HepG2 (cell line): ENCODE measurements at regions not wholly inside any gene's neighbourhood (a gene's known extent, or its start where the extent isn't known, plus 50 kb on each side); places are given as distances from the start of the nearest gene placed in this dataset.

Source experiments
- BRCA1 ChIP-seq: sonication (generic); formaldehyde crosslinking; IDR thresholded peaks from 2 replicates; pipeline ENCODE4 v1.4.0; 2020; ENCODE audit warnings: missing genetic modification reagents
- DPF2 ChIP-seq: sonication (generic); formaldehyde crosslinking; IDR thresholded peaks from 2 replicates; pipeline ENCODE4 v1.4.0; 2020; ENCODE audit warnings: mild to moderate bottlenecking, low read depth, missing genetic modification reagents, borderline replicate concordance
- FIP1L1 ChIP-seq: fragments of 200-400 bp; formaldehyde crosslinking; IDR thresholded peaks from 2 replicates; pipeline ENCODE4 v1.6.1; 2018; ENCODE audit warnings: low read depth, mild to moderate bottlenecking, low read length, moderate library complexity, borderline replicate concordance; ENCODE audit not compliant: insufficient read depth
- MAX ChIP-seq: IDR thresholded peaks from 2 replicates; pipeline ENCODE4 v1.6.1; 2012; ENCODE audit warnings: inconsistent platforms
- NFIC ChIP-seq: IDR thresholded peaks from 2 replicates; pipeline ENCODE4 v1.6.1; 2012; ENCODE audit warnings: mild to moderate bottlenecking, low read length, inconsistent platforms
- PAWR ChIP-seq: sonication (generic); formaldehyde crosslinking; IDR thresholded peaks from 2 replicates; pipeline ENCODE4 v1.4.0; 2020; ENCODE audit warnings: missing genetic modification reagents, mild to moderate bottlenecking, borderline replicate concordance
- PHF21A ChIP-seq: sonication (generic); formaldehyde crosslinking; IDR thresholded peaks from 2 replicates; pipeline ENCODE4 v1.5.0; 2020; ENCODE audit warnings: mild to moderate bottlenecking, missing genetic modification reagents
- PITX1 ChIP-seq: sonication (generic); formaldehyde crosslinking; IDR thresholded peaks from 2 replicates; pipeline ENCODE4 v1.5.1; 2020; ENCODE audit warnings: mild to moderate bottlenecking, missing genetic modification reagents
- ZNF33B ChIP-seq: sonication (generic); formaldehyde crosslinking; IDR thresholded peaks from 2 replicates; pipeline ENCODE4 v1.5.1; 2020; ENCODE audit warnings: mild to moderate bottlenecking, missing genetic modification reagents
- ZNF432 ChIP-seq: sonication (generic); formaldehyde crosslinking; IDR thresholded peaks from 2 replicates; pipeline ENCODE4 v1.5.0; 2020; ENCODE audit warnings: missing genetic modification reagents, mild to moderate bottlenecking, borderline replicate concordance
- ZNF572 ChIP-seq: sonication (generic); formaldehyde crosslinking; IDR thresholded peaks from 2 replicates; pipeline ENCODE4 v1.5.1; 2020; ENCODE audit warnings: mild to moderate bottlenecking, missing genetic modification reagents

GRCh38 chr18:27652480-27653121, 467.5 kb upstream of the CHST9 start:
- TF ChIP-seq ZNF572 (CRISPR knock-in tag) (no peak), NFIC (no peak), PAWR (CRISPR knock-in tag) (no peak), MAX (no peak), FIP1L1 (no peak), PITX1 (CRISPR knock-in tag) (no peak), PHF21A (CRISPR knock-in tag) (no peak), ZNF33B (no peak), DPF2 (CRISPR knock-in tag) (no peak), BRCA1 (CRISPR knock-in tag) (no peak), ZNF432 (CRISPR knock-in tag) (no peak)
